H1 (cell line): ENCODE measurements at regions not wholly inside any gene's neighbourhood (a gene's known extent, or its start where the extent isn't known, plus 50 kb on each side); places are given as distances from the start of the nearest gene placed in this dataset.

Experiments used
- CTCF ChIA-PET: fragments of 300-600 bp; sonication (Branson Sonifier 250); formaldehyde crosslinking; loops from one replicate; lab custom pipeline; 2021; ENCODE audit not compliant: partially characterized antibody; lab: Charles Lee
- POLR2A ChIA-PET: fragments of 300-600 bp; sonication (Branson Sonifier 250); formaldehyde crosslinking; loops from one replicate; lab custom pipeline; 2021; ENCODE audit warnings: inconsistent platforms; ENCODE audit not compliant: partially characterized antibody; lab: Charles Lee
- DNase-seq, 2 experiments: peaks; one replicate each; pipeline versions ENCODE4 v3.0.0 to v3.0.0-alpha.2; 2010 to 2022; ENCODE audit warnings: low spot score in 2 of 2, low read depth in 1 of 2, mixed read lengths in 1 of 2
- FAIRE-seq: peaks from 2 replicates; lab custom pipeline; 2011; peaks lifted over from hg19 to GRCh38; lab: Jason Lieb, UNC
- H2AFZ ChIP-seq: 2 replicates; pipeline ENCODE4 v1.8.1; 2012; ENCODE audit warnings: low read length, inconsistent platforms
- H2AK5ac ChIP-seq: 2 replicates; pipeline ENCODE4 v1.6.1; 2013; ENCODE audit warnings: low read depth, low read length
- H2BK120ac ChIP-seq: replicated peaks from 2 replicates; pipeline ENCODE3; 2013; ENCODE audit warnings: low read depth, low read length, inconsistent platforms
- H2BK12ac ChIP-seq: 2 replicates; pipeline ENCODE4 v1.6.1; 2013; ENCODE audit warnings: low read depth, low read length
- H2BK15ac ChIP-seq: 2 replicates; pipeline ENCODE4 v1.6.1; 2013; ENCODE audit warnings: low read length
- H2BK20ac ChIP-seq: 2 replicates; pipeline ENCODE4 v1.6.1; 2013; ENCODE audit warnings: low read length
- H2BK5ac ChIP-seq: 2 replicates; pipeline ENCODE4 v1.6.1; 2013; ENCODE audit warnings: low read depth, low read length
- H3K14ac ChIP-seq: 2 replicates; pipeline ENCODE4 v1.6.1; 2013; ENCODE audit warnings: inconsistent platforms; ENCODE audit not compliant: insufficient read length
- H3K18ac ChIP-seq: 2 replicates; pipeline ENCODE4 v1.6.1; 2013; ENCODE audit warnings: low read length; ENCODE audit errors: extremely low read depth
- H3K23ac ChIP-seq: 2 replicates; pipeline ENCODE4 v1.6.1; 2013; ENCODE audit warnings: inconsistent platforms; ENCODE audit not compliant: insufficient read length
- H3K23me2 ChIP-seq: 2 replicates; pipeline ENCODE4 v1.6.1; 2013; ENCODE audit warnings: low read depth, low read length
- H3K27ac ChIP-seq: 2 replicates; pipeline ENCODE4 v1.6.1; 2011; ENCODE audit warnings: low read depth, low read length, inconsistent platforms
- H3K27me3 ChIP-seq, 4 experiments: replicated peaks in 1 of 4; 1 replicate in 1 of 4; 2 replicates in 3 of 4; pipeline versions ENCODE4 v1.6.1 to v1.8.1; 2011 to 2013; ENCODE audit warnings: low read length in 3 of 4, mild to moderate bottlenecking in 3 of 4, inconsistent platforms in 2 of 4, mixed read lengths in 2 of 4, moderate library complexity in 1 of 4; ENCODE audit not compliant: control insufficient read depth in 3 of 4, insufficient read depth in 3 of 4; ENCODE audit errors: extremely low read depth in 1 of 4
- H3K36me3 ChIP-seq, 4 experiments: 2 replicates each; pipeline versions ENCODE4 v1.6.1 to v1.8.1; 2011 to 2013; ENCODE audit warnings: mild to moderate bottlenecking in 4 of 4, low read length in 3 of 4, moderate library complexity in 2 of 4, control low read depth in 1 of 4, inconsistent platforms in 1 of 4; ENCODE audit not compliant: insufficient read depth in 4 of 4, control insufficient read depth in 2 of 4
- H3K4ac ChIP-seq: replicated peaks from 2 replicates; pipeline ENCODE3; 2013; ENCODE audit warnings: low read length, low read depth, mixed read lengths, inconsistent platforms; ENCODE audit not compliant: insufficient read length
- H3K4me1 ChIP-seq, 4 experiments: replicated peaks in 1 of 4; 1 replicate in 1 of 4; 2 replicates in 3 of 4; pipeline versions ENCODE4 v1.6.1 to v1.8.1; 2011 to 2013; ENCODE audit warnings: low read length in 3 of 4, inconsistent platforms in 2 of 4, mixed read lengths in 1 of 4; ENCODE audit not compliant: insufficient read depth in 4 of 4, control insufficient read depth in 3 of 4
- H3K4me2 ChIP-seq, 2 experiments: 2 replicates each; pipeline versions ENCODE4 v1.6.1 to v1.8.1; 2011 to 2013; ENCODE audit warnings: low read depth in 2 of 2, low read length in 2 of 2, control low read depth in 1 of 2, inconsistent platforms in 1 of 2, mild to moderate bottlenecking in 1 of 2; ENCODE audit not compliant: insufficient read depth in 1 of 2
- H3K4me3 ChIP-seq, 4 experiments: fragments of 200-600, 300-600 bp in 1 of 4; sonication (generic), shearing (Covaris generic), sonication (Bioruptor Twin) in 1 of 4; 2 replicates each; pipeline versions ENCODE4 v1.5.1 to v1.8.1; 2011 to 2016; ENCODE audit warnings: low read length in 4 of 4, low read depth in 3 of 4, control low read depth in 2 of 4, inconsistent platforms in 2 of 4, mild to moderate bottlenecking in 2 of 4, mixed read lengths in 1 of 4, moderate library complexity in 1 of 4; ENCODE audit not compliant: insufficient read depth in 2 of 4; ENCODE audit errors: extremely low read depth in 1 of 4
- H3K56ac ChIP-seq: replicated peaks from 2 replicates; pipeline ENCODE3; 2013; ENCODE audit warnings: low read depth, mild to moderate bottlenecking, mixed read lengths, low read length, inconsistent platforms; ENCODE audit not compliant: insufficient read length
- H3K79me1 ChIP-seq: 2 replicates; pipeline ENCODE4 v1.6.1; 2013; ENCODE audit warnings: low read depth, low read length, control low read depth
- H3K79me2 ChIP-seq, 2 experiments: 2 replicates each; pipeline versions ENCODE4 v1.6.1 to v1.8.1; 2012 to 2013; ENCODE audit warnings: low read length in 2 of 2, mild to moderate bottlenecking in 2 of 2, inconsistent platforms in 1 of 2; ENCODE audit not compliant: insufficient read depth in 2 of 2, control insufficient read depth in 1 of 2
- H3K9ac ChIP-seq, 4 experiments: replicated peaks in 1 of 4; 1 replicate in 1 of 4; 2 replicates in 3 of 4; pipeline versions ENCODE4 v1.6.1 to v1.8.1; 2011 to 2013; ENCODE audit warnings: low read depth in 3 of 4, low read length in 3 of 4, control low read depth in 2 of 4, mild to moderate bottlenecking in 2 of 4, moderate library complexity in 2 of 4, inconsistent platforms in 1 of 4; ENCODE audit errors: extremely low read depth in 1 of 4
- H3K9me3 ChIP-seq, 2 experiments: 2 replicates each; pipeline versions ENCODE4 v1.6.1 to v1.8.1; 2012 to 2013; ENCODE audit warnings: mild to moderate bottlenecking in 2 of 2, moderate library complexity in 2 of 2, control low read depth in 1 of 2, inconsistent platforms in 1 of 2, low read depth in 1 of 2, low read length in 1 of 2, mixed read lengths in 1 of 2; ENCODE audit not compliant: insufficient read depth in 2 of 2
- H4K20me1 ChIP-seq, 2 experiments: replicated peaks in 1 of 2; 2 replicates each; pipeline versions ENCODE3 to v1.8.1; 2011 to 2013; ENCODE audit warnings: inconsistent platforms in 2 of 2, low read length in 2 of 2, mild to moderate bottlenecking in 1 of 2; ENCODE audit not compliant: insufficient read depth in 2 of 2, control insufficient read depth in 1 of 2
- H4K5ac ChIP-seq: 2 replicates; pipeline ENCODE4 v1.6.1; 2013; ENCODE audit warnings: low read length, low read depth, mixed read lengths, inconsistent platforms; ENCODE audit not compliant: insufficient read length
- H4K8ac ChIP-seq: 2 replicates; pipeline ENCODE4 v1.8.0; 2013; ENCODE audit warnings: mild to moderate bottlenecking, moderate library complexity, low read length, inconsistent platforms; ENCODE audit not compliant: insufficient read depth; ENCODE audit errors: extremely low read depth
- H4K91ac ChIP-seq: replicated peaks from 2 replicates; pipeline ENCODE3; 2013; ENCODE audit warnings: low read length, mixed read lengths, inconsistent platforms; ENCODE audit not compliant: insufficient read length
- BCL11A ChIP-seq, 2 experiments: IDR thresholded peaks; one replicate each; pipeline ENCODE4 v1.6.1; 2011; ENCODE audit warnings: low read depth in 2 of 2, low read length in 2 of 2, mild to moderate bottlenecking in 2 of 2
- CBX8 ChIP-seq: fragments of 300-800, 300-1000 bp; sonication (generic); IDR thresholded peaks from 2 replicates; pipeline ENCODE4 v1.7.1; 2016; ENCODE audit warnings: low read depth, low read length, borderline replicate concordance
- EZH2 ChIP-seq: fragments of 200-600 bp; sonication (generic); IDR thresholded peaks from 2 replicates; pipeline ENCODE4 v1.7.1; 2012; ENCODE audit warnings: low read depth, mild to moderate bottlenecking, moderate library complexity, low read length, inconsistent platforms; ENCODE audit not compliant: severe bottlenecking
- GABPA ChIP-seq: IDR thresholded peaks from 2 replicates; pipeline ENCODE4 v1.6.1; 2011; ENCODE audit warnings: mild to moderate bottlenecking, low read length, moderate library complexity, borderline replicate concordance; ENCODE audit not compliant: insufficient read depth
- NANOG ChIP-seq: IDR thresholded peaks from 2 replicates; pipeline ENCODE4 v1.6.1; 2011; ENCODE audit warnings: low read length, low read depth, mild to moderate bottlenecking, inconsistent platforms; ENCODE audit not compliant: insufficient read depth, poor library complexity, severe bottlenecking
- PHF8 ChIP-seq: fragments of 200-600 bp; sonication (generic); conservative IDR thresholded peaks from 2 replicates; pipeline ENCODE4 v1.7.1; 2012; ENCODE audit warnings: low read depth, mild to moderate bottlenecking, inconsistent platforms, low read length, moderate library complexity
- RBBP5 ChIP-seq: IDR thresholded peaks from 2 replicates; pipeline ENCODE4 v1.7.1; 2012; ENCODE audit warnings: low read depth, mild to moderate bottlenecking, inconsistent platforms, low read length, moderate library complexity, borderline replicate concordance
- SIN3A ChIP-seq, 2 experiments: IDR thresholded peaks in 1 of 2; conservative IDR thresholded peaks in 1 of 2; 2 replicates each; pipeline ENCODE4 v1.6.1; 2011 to 2012; ENCODE audit warnings: low read length in 2 of 2, improper control_type of control experiment in 1 of 2, low read depth in 1 of 2, mild to moderate bottlenecking in 1 of 2
- SP2 ChIP-seq: IDR thresholded peaks from 2 replicates; pipeline ENCODE4 v1.6.1; 2012; ENCODE audit warnings: mild to moderate bottlenecking, low read length, inconsistent platforms
- SP4 ChIP-seq: IDR thresholded peaks from 2 replicates; pipeline ENCODE4 v1.6.1; 2012; ENCODE audit warnings: low read length, inconsistent platforms
- SUZ12 ChIP-seq: fragments of 200-600 bp; sonication (generic); IDR thresholded peaks from 2 replicates; pipeline ENCODE4 v1.6.1; 2012; ENCODE audit warnings: mild to moderate bottlenecking, inconsistent platforms, low read length, moderate library complexity, mixed read lengths
- whole genome bisulfite sequencing, 2 experiments: shearing (Covaris generic) in 1 of 2; methylation state at CpG; one replicate each; pipeline versions ENCODE4 v1.1.6 to v1.1.7; 2013 to 2015; ENCODE audit warnings: low lambda C conversion rate in 2 of 2, mixed read lengths in 2 of 2, inconsistent platforms in 1 of 2, low coverage in 1 of 2, missing lambda C conversion rate in 1 of 2; ENCODE audit not compliant: insufficient replicate concordance in 2 of 2, insufficient coverage in 1 of 2, insufficient read length in 1 of 2; ENCODE audit errors: extremely low coverage in 1 of 2, missing lambda C conversion rate in 1 of 2; 5-methylcytosine and 5-hydroxymethylcytosine counted together
- TF ChIP-seq, protein P1 (sequence below): IDR thresholded peaks from 2 replicates; pipeline ENCODE4 v1.6.1; 2011; ENCODE audit warnings: low read length, improper control_type of control experiment

DNA sequence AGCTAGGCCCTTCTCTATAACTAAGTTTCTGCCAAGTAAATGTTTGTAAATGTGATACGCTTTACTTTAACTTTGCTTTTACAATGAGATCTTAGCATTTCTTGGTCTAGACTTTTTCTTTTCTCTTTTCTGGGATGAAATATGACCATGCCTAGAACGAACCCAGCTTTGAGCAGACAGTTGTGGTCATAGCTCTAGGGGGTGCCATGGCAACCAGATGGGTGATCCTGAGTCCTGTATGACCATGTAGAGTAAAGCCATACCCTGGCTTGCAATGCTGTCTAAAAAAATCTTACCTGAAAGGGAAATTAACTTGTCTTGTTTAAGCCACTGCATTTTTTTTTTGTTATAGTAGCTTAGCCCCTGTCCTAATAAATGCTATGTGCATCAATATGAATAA lies 956.3 kb downstream of the SLC4A3 start:
- ChIA-PET CTCF (interaction anchor here (0.8 kb wide), 1 partner anchor 41 kb away, joined by 3 read pairs; no protein-coding TSS in a partner anchor), POLR2A (no interaction called here)
- Histone ChIP-seq H3K4ac (no peak overlapping the region), H3K18ac (no peak overlapping the region), H3K4me3 (no peak overlapping the region), H3K79me2 (no peaks in the 10 kb centered on the region), H3K23me2 (no peaks in the 10 kb centered on the region), H2BK12ac (no peak overlapping the region), H3K23ac (no peak overlapping the region), H2BK20ac (no peak overlapping the region), H2BK5ac (no peak overlapping the region), H3K56ac (no peak overlapping the region), H3K27me3 (no peaks in the 10 kb centered on the region), H4K8ac (no peak overlapping the region), H3K36me3 (no peaks in the 10 kb centered on the region), H3K79me1 (no peaks in the 10 kb centered on the region), H3K27ac (no peak overlapping the region), H2BK120ac (no peak overlapping the region), H2BK15ac (no peak overlapping the region), H3K9ac (no peak overlapping the region), H4K5ac (no peak overlapping the region), H4K91ac (no peak overlapping the region), H2AFZ (no peak overlapping the region), H3K9me3 (no peaks in the 10 kb centered on the region), H3K4me2 (no peak overlapping the region), H4K20me1 (no peaks in the 10 kb centered on the region), H2AK5ac (no peak overlapping the region), H3K14ac (no peak overlapping the region), H3K4me1 (no peaks in the 10 kb centered on the region)
- DNase-seq (no peak), FAIRE-seq (no peak)
- 78% methylated on average over 2 of the region's 2 CpGs; no CpG with 5 or more reads in 1 of the 2 experiments for WGBS, 2 experiments
- TF ChIP-seq EZH2 (no peak), CBX8 (no peak), SIN3A (conservative IDR thresholded peaks at IDR 0.05 in 1 of 2, IDR thresholded peaks at IDR 0.05 in 1 of 2; ENCODE audit: low read depth in 1 of 2, low read length in 2 of 2) (no peak), GABPA (no peak), SUZ12 (no peak), PHF8 (no peak), NANOG (no peak), SP4 (no peak), BCL11A (IDR thresholded peaks at IDR 0.05; ENCODE audit: low read depth in 2 of 2, low read length in 2 of 2) (no peak), RBBP5 (no peak), SP2 (no peak)
- TF ChIP-seq, protein P1, sequence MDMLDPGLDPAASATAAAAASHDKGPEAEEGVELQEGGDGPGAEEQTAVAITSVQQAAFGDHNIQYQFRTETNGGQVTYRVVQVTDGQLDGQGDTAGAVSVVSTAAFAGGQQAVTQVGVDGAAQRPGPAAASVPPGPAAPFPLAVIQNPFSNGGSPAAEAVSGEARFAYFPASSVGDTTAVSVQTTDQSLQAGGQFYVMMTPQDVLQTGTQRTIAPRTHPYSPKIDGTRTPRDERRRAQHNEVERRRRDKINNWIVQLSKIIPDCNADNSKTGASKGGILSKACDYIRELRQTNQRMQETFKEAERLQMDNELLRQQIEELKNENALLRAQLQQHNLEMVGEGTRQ, result no peak
